Type B pancreatic cell (in vitro differentiated cells): ENCODE measurements at regions not wholly inside any gene's neighbourhood (a gene's known extent, or its start where the extent isn't known, plus 50 kb on each side); places are given as distances from the start of the nearest gene placed in this dataset.

Experiments used
- DNase-seq: peaks from one replicate; pipeline ENCODE4 v3.0.0; 2021; ENCODE audit warnings: mixed read lengths; ENCODE audit not compliant: unreplicated experiment; ENCODE audit errors: extremely low spot score
- H3K27ac Mint-ChIP-seq: 2 replicates; pipeline ENCODE4 v1.8.0; 2021; ENCODE audit warnings: mild to moderate bottlenecking, mixed read lengths
- H3K27me3 Mint-ChIP-seq: 2 replicates; pipeline ENCODE4 v1.8.0; 2021; ENCODE audit warnings: mixed read lengths
- H3K36me3 Mint-ChIP-seq: 2 replicates; pipeline ENCODE4 v1.8.0; 2021; ENCODE audit warnings: mixed read lengths
- H3K4me1 Mint-ChIP-seq: one replicate; pipeline ENCODE4 v1.8.0; 2021; ENCODE audit warnings: mixed read lengths; ENCODE audit not compliant: unreplicated experiment
- H3K4me3 Mint-ChIP-seq: 2 replicates; pipeline ENCODE4 v1.8.0; 2021; ENCODE audit warnings: mild to moderate bottlenecking, mixed read lengths
- H3K9me3 Mint-ChIP-seq: 2 replicates; pipeline ENCODE4 v1.8.0; 2021; ENCODE audit warnings: mixed read lengths
- CTCF ChIP-seq: fragments of 200-600 bp; sonication (generic); conservative IDR thresholded peaks from 2 replicates; pipeline ENCODE4 v1.5.0; 2021; ENCODE audit warnings: antibody characterized with exemption, mild to moderate bottlenecking

GRCh38 chr10:65846949-65847348 is 1078.9 kb upstream of the LRRTM3 start:
- Mint-ChIP-seq H3K36me3 (no peaks in the 10 kb centered on the region), H3K4me3 (no peak overlapping the region), H3K4me1 (no peaks in the 10 kb centered on the region), H3K9me3 (peaks cover 5% of the 10 kb centered on the region), H3K27ac (no peak overlapping the region), H3K27me3 (no peaks in the 10 kb centered on the region)
- no peak for TF ChIP-seq CTCF
- DNase-seq: no peak

GRCh38 chr10:65847436-65848230 is 1078.2 kb upstream of the LRRTM3 start:
- Mint-ChIP-seq H3K27me3 (no peaks in the 10 kb centered on the region), H3K4me3 (no peak overlapping the region), H3K27ac (no peak overlapping the region), H3K9me3 (no peaks in the 10 kb centered on the region), H3K4me1 (no peaks in the 10 kb centered on the region), H3K36me3 (no peaks in the 10 kb centered on the region)
- TF ChIP-seq CTCF: no peak
- DNase-seq: no peak

- no peak overlapping the region for H3K4me3 Mint-ChIP-seq
- H3K27me3 Mint-ChIP-seq: no peaks in the 10 kb centered on the region
- H3K36me3 Mint-ChIP-seq: no peaks in the 10 kb centered on the region
- H3K4me1 Mint-ChIP-seq: no peaks in the 10 kb centered on the region
- no peak for DNase-seq
- H3K27ac Mint-ChIP-seq: no peak overlapping the region
- no peak for TF ChIP-seq CTCF
- H3K9me3 Mint-ChIP-seq: peaks cover 5% of the 10 kb centered on the region
These were observed 1067.0 kb upstream of the LRRTM3 start for GRCh38 chr10:65858841-65859240.

GRCh38 chr10:65861249-65861648 is 1064.6 kb upstream of the LRRTM3 start:
- no peak for DNase-seq
- no peak for TF ChIP-seq CTCF
- Mint-ChIP-seq H3K27me3 (no peaks in the 10 kb centered on the region), H3K4me1 (no peaks in the 10 kb centered on the region), H3K27ac (no peak overlapping the region), H3K9me3 (peaks cover 5% of the 10 kb centered on the region), H3K36me3 (no peaks in the 10 kb centered on the region), H3K4me3 (no peak overlapping the region)
